Prostate gland (tissue), 2 donors: ENCODE measurements at regions not wholly inside any gene's neighbourhood (a gene's known extent, or its start where the extent isn't known, plus 50 kb on each side); places are given as distances from the start of the nearest gene placed in this dataset.

Experiments
- DNase-seq: peaks from one replicate; pipeline ENCODE4 v3.0.0-alpha.2; 2019; ENCODE audit warnings: low spot score
- H3K27ac ChIP-seq, 2 donors: fragments of 200-600 bp; sonication (generic); 2 replicates each; pipeline ENCODE4 v1.5.1; 2017 to 2019
- H3K27me3 ChIP-seq: fragments of 200-600 bp; sonication (generic); replicated peaks from 2 replicates; pipeline ENCODE4 v1.5.1; 2019; ENCODE audit not compliant: insufficient read depth
- H3K36me3 ChIP-seq, 2 donors: fragments of 200-600 bp; sonication (generic); 1 replicate in 1 of 2; 2 replicates in 1 of 2; pipeline versions ENCODE4 v1.5.1 to v1.8.1; 2017 to 2019
- H3K4me1 ChIP-seq: fragments of 200-600 bp; sonication (generic); replicated peaks from 2 replicates; pipeline ENCODE4 v1.5.1; 2019
- H3K4me3 ChIP-seq, 2 donors: fragments of 200-600 bp; sonication (generic); 2 replicates each; pipeline ENCODE4 v1.5.1; 2017 to 2019
- H3K9me3 ChIP-seq: fragments of 200-600 bp; sonication (generic); 2 replicates; pipeline ENCODE4 v1.5.1; 2017
- CTCF ChIP-seq, 4 experiments: fragments of 200-600 bp in 2 of 4; fragments of 450-650 bp in 2 of 4; sonication (generic) in 2 of 4; IDR thresholded peaks; 1 replicate in 3 of 4; 2 replicates in 1 of 4; pipeline ENCODE4 v1.5.1; 2016 to 2019; ENCODE audit warnings: antibody characterized with exemption in 4 of 4, mild to moderate bottlenecking in 2 of 4, moderate library complexity in 2 of 4
- POLR2A ChIP-seq: fragments of 450-650 bp; IDR thresholded peaks from one replicate; pipeline ENCODE4 v1.6.1; 2016; ENCODE audit warnings: antibody characterized with exemption, mild to moderate bottlenecking
- POLR2AphosphoS5 ChIP-seq: sonication (generic); formaldehyde crosslinking; IDR thresholded peaks from one replicate; pipeline ENCODE4 v1.6.1; 2017; ENCODE audit warnings: antibody characterized with exemption
- WGBS: methylation state at CpG from one replicate; pipeline ENCODE4 v1.1.5; 2018; 5-methylcytosine and 5-hydroxymethylcytosine counted together
- intact Hi-C: fragments of 100-400 bp; cut with DNase I; formaldehyde crosslinking; loops from one replicate; pipeline ENCODE4 v1.14.2; 2022

- Histone ChIP-seq H3K27me3 (no peaks in the 10 kb centered on the region), H3K36me3 (no peaks in the 10 kb centered on the region), H3K4me1 (peaks cover 5% of the 10 kb centered on the region), H3K4me3 (no peak overlapping the region), H3K9me3 (no peaks in the 10 kb centered on the region), H3K27ac (no peak overlapping the region)
- WGBS: 71% methylated on average over 1 of the region's 1 CpG
- no peak for DNase-seq
- intact Hi-C loops: no loop called here
- TF ChIP-seq CTCF (IDR thresholded peaks at IDR 0.05) (no peak), POLR2AphosphoS5 (no peak), POLR2A (no peak)
Measured at GRCh38 chr9:81119591-81119990, 569.8 kb downstream of the TLE1 start.

DNA sequence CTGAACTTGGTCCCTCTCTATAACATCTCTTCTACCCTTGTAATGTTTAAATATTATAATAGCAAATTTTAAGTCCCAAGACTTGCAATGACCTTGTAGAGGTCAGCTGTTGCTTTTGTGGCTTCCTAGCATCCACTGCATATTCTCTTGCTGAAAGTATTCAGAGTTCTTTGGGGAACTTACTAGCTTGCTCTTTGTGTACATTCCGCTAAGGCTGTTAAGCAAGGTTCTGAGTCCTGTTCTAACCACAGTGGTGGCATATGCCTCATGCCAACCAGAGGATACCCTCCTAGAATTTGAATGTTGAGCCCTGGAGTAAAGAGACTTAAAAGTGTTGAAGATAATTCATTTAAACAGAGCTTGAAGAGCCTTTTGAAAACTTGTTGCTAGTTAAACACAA is 570.9 kb downstream of the TLE1 start:
- H3K4me3 ChIP-seq: no peak overlapping the region
- no peaks in the 10 kb centered on the region for H3K9me3 ChIP-seq
- DNase-seq: no peak
- no peaks in the 10 kb centered on the region for H3K27me3 ChIP-seq
- TF ChIP-seq CTCF (IDR thresholded peaks at IDR 0.05) (no peak), POLR2A (no peak), POLR2AphosphoS5 (no peak)
- peaks cover 5% of the 10 kb centered on the region for H3K4me1 ChIP-seq
- intact Hi-C loops: no loop called here
- WGBS: 95% methylated on average over 1 of the region's 1 CpG
- no peaks in the 10 kb centered on the region for H3K36me3 ChIP-seq
- H3K27ac ChIP-seq: no peak overlapping the region

DNA sequence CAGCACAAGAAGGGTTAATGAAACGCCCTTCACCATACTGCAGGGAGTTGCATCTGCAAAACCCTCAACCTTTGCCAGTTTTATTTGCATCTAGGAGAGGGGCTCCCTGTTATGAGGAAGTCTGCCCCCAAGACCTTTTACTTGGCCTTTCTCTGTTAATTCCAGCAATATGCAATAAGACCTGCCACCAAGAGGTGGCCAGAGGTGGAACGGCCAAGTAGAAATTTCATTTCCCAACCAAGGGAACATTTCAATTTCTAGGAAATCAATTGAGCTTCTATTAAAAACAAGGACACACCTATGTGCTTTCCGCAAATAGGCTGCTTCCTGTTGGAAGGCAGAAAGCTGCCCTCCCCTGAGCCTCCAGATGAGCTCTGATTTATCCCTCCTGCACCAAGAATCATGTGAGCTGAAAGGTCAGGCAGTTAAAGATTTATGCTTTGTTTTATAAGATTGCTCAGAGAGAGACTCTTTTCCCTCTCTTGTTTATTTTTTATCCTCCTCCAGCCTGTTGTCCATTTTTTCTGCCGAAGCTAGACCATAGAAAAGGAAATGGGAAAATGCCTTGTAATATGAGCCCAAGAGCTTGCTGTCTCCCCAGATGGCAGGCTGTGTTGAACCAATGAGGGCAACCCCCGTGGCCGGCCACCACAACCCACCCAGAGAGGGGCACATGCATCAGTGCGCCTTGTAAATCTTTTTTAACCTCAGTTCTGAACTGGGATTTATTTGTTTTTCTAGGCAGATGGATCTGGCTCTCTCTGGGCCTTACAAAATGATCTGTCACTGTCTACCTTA is 572.8 kb downstream of the TLE1 start:
- Histone ChIP-seq H3K9me3 (no peaks in the 10 kb centered on the region), H3K4me1 (peaks cover 5% of the 10 kb centered on the region), H3K36me3 (no peaks in the 10 kb centered on the region), H3K27me3 (no peaks in the 10 kb centered on the region), H3K4me3 (no peak overlapping the region), H3K27ac (no peak overlapping the region)
- intact Hi-C loops: no loop called here
- peak; percentile 13 for DNase-seq
- 38% methylated on average over 7 of the region's 7 CpGs for WGBS
- TF ChIP-seq CTCF (IDR thresholded peaks at IDR 0.05): peak in 1 of 4 experiments; percentile 3
- no peak for TF ChIP-seq POLR2A
- peak; percentile 54 for TF ChIP-seq POLR2AphosphoS5

- H3K27me3 ChIP-seq: no peaks in the 10 kb centered on the region
- H3K4me1 ChIP-seq: peaks cover 5% of the 10 kb centered on the region
- intact Hi-C loops: no loop called here
- H3K36me3 ChIP-seq: no peaks in the 10 kb centered on the region
- no peak for DNase-seq
- H3K9me3 ChIP-seq: no peaks in the 10 kb centered on the region
- WGBS: 85% methylated on average over 7 of the region's 7 CpGs
- H3K27ac ChIP-seq: no peak overlapping the region
- TF ChIP-seq POLR2A: no peak
- no peak for TF ChIP-seq CTCF (IDR thresholded peaks at IDR 0.05)
- no peak for TF ChIP-seq POLR2AphosphoS5
- no peak overlapping the region for H3K4me3 ChIP-seq
Measured at GRCh38 chr9:81113453-81114124, 575.8 kb downstream of the TLE1 start.
